Osteocyte (in vitro differentiated cells): ENCODE measurements at regions not wholly inside any gene's neighbourhood (a gene's known extent, or its start where the extent isn't known, plus 50 kb on each side); places are given as distances from the start of the nearest gene placed in this dataset.

ENCODE experiments used
- DNase-seq: peaks from one replicate; pipeline ENCODE4 v3.0.0; 2021; ENCODE audit warnings: mixed read lengths; ENCODE audit not compliant: unreplicated experiment; ENCODE audit errors: extremely low spot score
- H3K27ac Mint-ChIP-seq: one replicate; pipeline ENCODE4 v1.8.0; 2021; ENCODE audit warnings: mild to moderate bottlenecking, mixed read lengths; ENCODE audit not compliant: unreplicated experiment
- H3K27me3 Mint-ChIP-seq: one replicate; pipeline ENCODE4 v1.8.0; 2021; ENCODE audit warnings: mixed read lengths; ENCODE audit not compliant: unreplicated experiment
- H3K36me3 Mint-ChIP-seq: one replicate; pipeline ENCODE4 v1.8.0; 2021; ENCODE audit warnings: mixed read lengths; ENCODE audit not compliant: unreplicated experiment
- H3K4me1 Mint-ChIP-seq: one replicate; pipeline ENCODE4 v1.8.0; 2021; ENCODE audit warnings: mixed read lengths; ENCODE audit not compliant: unreplicated experiment
- H3K4me3 Mint-ChIP-seq: one replicate; pipeline ENCODE4 v1.8.0; 2021; ENCODE audit warnings: mild to moderate bottlenecking, moderate library complexity, mixed read lengths; ENCODE audit not compliant: unreplicated experiment
- H3K9me3 Mint-ChIP-seq: one replicate; pipeline ENCODE4 v1.8.0; 2021; ENCODE audit warnings: mixed read lengths; ENCODE audit not compliant: unreplicated experiment
- CTCF ChIP-seq: fragments of 200-600 bp; sonication (generic); IDR thresholded peaks from 2 replicates; pipeline ENCODE4 v1.5.0; 2021; ENCODE audit warnings: antibody characterized with exemption, mild to moderate bottlenecking, moderate library complexity

DNA sequence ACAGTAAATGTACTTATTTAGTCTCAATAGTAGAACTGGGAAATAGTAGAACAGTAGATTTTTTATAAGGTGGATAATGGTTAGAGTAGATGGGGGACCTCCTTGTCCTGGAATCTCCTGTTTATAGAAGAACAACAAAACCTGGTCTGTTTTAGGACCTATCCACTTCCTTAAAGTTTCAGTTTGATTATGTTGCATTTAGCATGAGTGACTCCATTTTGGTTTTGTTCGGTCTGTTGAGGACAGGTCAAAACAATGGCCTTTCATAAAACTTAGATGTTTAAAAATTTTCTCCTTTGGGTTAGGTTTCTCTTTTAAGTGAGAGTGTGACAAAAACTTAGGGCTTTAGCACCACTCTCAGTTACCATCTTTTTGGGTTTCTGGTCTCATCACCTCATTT, 308.9 kb downstream of the BTG1 start:
- no peak overlapping the region for H3K4me3 Mint-ChIP-seq
- H3K27me3 Mint-ChIP-seq = no peaks in the 10 kb centered on the region
- H3K9me3 Mint-ChIP-seq = peaks cover 5% of the 10 kb centered on the region
- no peaks in the 10 kb centered on the region for H3K36me3 Mint-ChIP-seq
- no peak for TF ChIP-seq CTCF
- DNase-seq = no peak
- H3K4me1 Mint-ChIP-seq = no peaks in the 10 kb centered on the region
- H3K27ac Mint-ChIP-seq = no peak overlapping the region

DNA sequence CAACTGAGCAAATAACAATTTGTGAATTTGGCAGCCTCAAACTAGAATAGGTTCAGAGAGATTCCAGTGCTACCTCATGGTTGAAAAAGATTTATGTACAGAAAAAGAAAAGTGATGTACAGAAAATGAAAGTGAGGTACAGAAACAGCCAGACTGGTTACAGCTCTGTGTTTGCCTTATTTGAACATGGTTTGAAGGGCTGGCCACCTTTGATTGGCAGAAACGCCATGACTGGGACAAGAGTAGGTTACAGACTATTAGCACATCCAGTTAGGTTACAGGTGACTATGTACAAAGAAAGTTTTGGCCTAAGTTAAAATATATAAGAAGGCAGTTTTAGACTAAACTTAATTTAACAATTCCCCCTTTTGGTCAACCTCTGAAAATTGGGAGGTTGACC, 309.4 kb downstream of the BTG1 start:
- no peak for TF ChIP-seq CTCF
- peaks cover 2% of the 10 kb centered on the region for H3K9me3 Mint-ChIP-seq
- DNase-seq = no peak
- H3K27ac Mint-ChIP-seq = no peak overlapping the region
- H3K36me3 Mint-ChIP-seq = no peaks in the 10 kb centered on the region
- no peaks in the 10 kb centered on the region for H3K4me1 Mint-ChIP-seq
- no peak overlapping the region for H3K4me3 Mint-ChIP-seq
- H3K27me3 Mint-ChIP-seq = no peaks in the 10 kb centered on the region

GRCh38 chr12:91835693-91836092, 310.0 kb downstream of the BTG1 start:
- no peak for DNase-seq
- H3K27ac Mint-ChIP-seq = no peak overlapping the region
- no peaks in the 10 kb centered on the region for H3K36me3 Mint-ChIP-seq
- H3K27me3 Mint-ChIP-seq = no peaks in the 10 kb centered on the region
- no peaks in the 10 kb centered on the region for H3K4me1 Mint-ChIP-seq
- TF ChIP-seq CTCF = no peak
- no peak overlapping the region for H3K4me3 Mint-ChIP-seq
- H3K9me3 Mint-ChIP-seq = no peaks in the 10 kb centered on the region

- Mint-ChIP-seq H3K27ac (no peak overlapping the region), H3K9me3 (no peaks in the 10 kb centered on the region), H3K4me1 (no peaks in the 10 kb centered on the region), H3K4me3 (no peak overlapping the region), H3K27me3 (no peaks in the 10 kb centered on the region), H3K36me3 (no peaks in the 10 kb centered on the region)
- TF ChIP-seq CTCF = no peak
- no peak for DNase-seq
Measured at GRCh38 chr12:91833780-91834359, 311.8 kb downstream of the BTG1 start.

DNA sequence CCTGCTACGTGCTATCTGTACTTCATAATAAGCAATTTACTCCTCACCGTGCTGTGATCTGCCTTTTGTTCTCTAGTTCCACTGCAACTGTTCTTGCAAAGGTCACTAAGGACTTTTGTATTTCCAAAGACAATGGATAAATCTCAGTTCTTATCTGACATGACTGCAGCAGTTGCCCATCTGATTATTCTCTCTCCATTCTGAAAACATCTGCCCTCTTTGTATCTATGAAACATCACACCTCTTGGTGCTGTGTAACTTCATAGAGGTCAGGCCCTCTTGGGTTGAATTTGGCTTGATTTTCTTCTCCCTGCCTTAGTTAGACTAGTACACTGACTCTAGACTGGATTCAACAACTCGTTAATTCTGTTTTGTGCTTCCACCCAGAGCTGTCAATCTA, 319.6 kb downstream of the BTG1 start:
- Mint-ChIP-seq H3K4me3 (no peak overlapping the region), H3K9me3 (no peaks in the 10 kb centered on the region), H3K27ac (no peak overlapping the region), H3K36me3 (no peaks in the 10 kb centered on the region), H3K27me3 (no peaks in the 10 kb centered on the region), H3K4me1 (no peaks in the 10 kb centered on the region)
- DNase-seq = no peak
- TF ChIP-seq CTCF = no peak
